OCI-M2 (cell line): ENCODE measurements at regions not wholly inside any gene's neighbourhood (a gene's known extent, or its start where the extent isn't known, plus 50 kb on each side); places are given as distances from the start of the nearest gene placed in this dataset.
"Not testable (repeated sequence)": the region's sequence is repeated elsewhere in the genome, so short reads cannot be mapped to it uniquely, and the experiment has no call there.

Experiments
- DNase-seq: peaks from one replicate; lab custom pipeline; 2025; ENCODE audit not compliant: unreplicated experiment; lab: John Stamatoyannopoulos, UW

- DNase-seq, result no peak
These were observed 554.9 kb downstream of the PPP4R3C start for GRCh38 chrX:26908218-26908617.

- DNase-seq, result no peak
These were observed 573.6 kb downstream of the PPP4R3C start for GRCh38 chrX:26889574-26889973.

GRCh38 chrX:26873736-26874135 lies 589.4 kb downstream of the PPP4R3C start:
- DNase-seq, result no peak

- DNase-seq, result no peak
These were observed 591.2 kb downstream of the PPP4R3C start for GRCh38 chrX:26871967-26872366.

- DNase-seq, result no peak
These were observed 611.2 kb downstream of the PPP4R3C start for GRCh38 chrX:26851981-26852380.

GRCh38 chrX:26848511-26848910 lies 614.6 kb downstream of the PPP4R3C start:
- no peak for DNase-seq

GRCh38 chrX:26845056-26845455 lies 618.1 kb downstream of the PPP4R3C start:
- DNase-seq, result no peak

GRCh38 chrX:26822448-26822847 lies 606.5 kb downstream of the MAGEB5 start:
- DNase-seq, result no peak

- no peak for DNase-seq
These were observed 573.8 kb downstream of the MAGEB5 start for GRCh38 chrX:26789751-26790150.

- DNase-seq, result no peak
These were observed 572.5 kb downstream of the MAGEB5 start for GRCh38 chrX:26788402-26788998.

- no peak for DNase-seq
These were observed 567.7 kb downstream of the MAGEB5 start for GRCh38 chrX:26783512-26784225.

GRCh38 chrX:26778320-26778888 lies 562.4 kb downstream of the MAGEB5 start:
- no peak for DNase-seq

GRCh38 chrX:26762253-26762652 lies 546.3 kb downstream of the MAGEB5 start:
- DNase-seq, result no peak

GRCh38 chrX:26755760-26756159 lies 539.8 kb downstream of the MAGEB5 start:
- DNase-seq, result not testable (repeated sequence)

GRCh38 chrX:26747877-26748276 lies 531.9 kb downstream of the MAGEB5 start:
- no peak for DNase-seq

GRCh38 chrX:26722666-26723428 lies 506.9 kb downstream of the MAGEB5 start:
- DNase-seq, result no peak

GRCh38 chrX:26672571-26672970 lies 456.6 kb downstream of the MAGEB5 start:
- DNase-seq, result no peak

- no peak for DNase-seq
These were observed 454.6 kb downstream of the MAGEB5 start for GRCh38 chrX:26670521-26670920.

GRCh38 chrX:26664919-26665318 lies 448.9 kb downstream of the MAGEB5 start:
- DNase-seq, result no peak

- no peak for DNase-seq
These were observed 437.1 kb downstream of the MAGEB5 start for GRCh38 chrX:26653050-26653449.

GRCh38 chrX:26651755-26652154 lies 435.8 kb downstream of the MAGEB5 start:
- no peak for DNase-seq

GRCh38 chrX:26649534-26649933 lies 433.6 kb downstream of the MAGEB5 start:
- DNase-seq, result no peak
